CD4-positive, alpha-beta T cell treated with Interleukin-4 for 4 hours (primary cell): ENCODE measurements at regions not wholly inside any gene's neighbourhood (a gene's known extent, or its start where the extent isn't known, plus 50 kb on each side); places are given as distances from the start of the nearest gene placed in this dataset.

Experiments used
- DNase-seq: peaks from one replicate; pipeline ENCODE4 v3.0.0-alpha.2; 2020

DNA sequence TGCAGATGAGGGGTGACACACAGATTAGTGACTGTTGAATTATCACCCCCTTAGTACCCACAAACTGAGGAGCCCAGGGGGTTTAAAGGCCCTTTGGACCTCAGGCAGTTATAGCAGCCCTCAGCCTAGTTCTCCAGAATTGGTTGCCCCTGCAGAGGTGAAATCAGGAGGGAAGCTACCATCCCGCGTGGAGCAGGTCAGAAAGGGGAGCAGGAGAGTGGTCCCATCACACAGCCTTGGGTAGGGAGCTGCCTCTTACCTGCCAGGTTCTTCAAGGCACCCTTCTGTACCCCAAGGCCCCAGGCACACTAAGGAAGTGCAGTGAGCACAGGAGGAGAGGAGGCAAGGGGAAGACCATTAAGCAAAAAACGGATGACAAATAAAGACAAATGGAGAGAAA lies 121.2 kb upstream of the TNR start:
- no peak for DNase-seq

GRCh38 chr1:175864183-175864582 lies 120.8 kb upstream of the TNR start:
- DNase-seq: no peak

- DNase-seq: no peak
Observed at GRCh38 chr1:175863299-175864050, 120.1 kb upstream of the TNR start.

DNA sequence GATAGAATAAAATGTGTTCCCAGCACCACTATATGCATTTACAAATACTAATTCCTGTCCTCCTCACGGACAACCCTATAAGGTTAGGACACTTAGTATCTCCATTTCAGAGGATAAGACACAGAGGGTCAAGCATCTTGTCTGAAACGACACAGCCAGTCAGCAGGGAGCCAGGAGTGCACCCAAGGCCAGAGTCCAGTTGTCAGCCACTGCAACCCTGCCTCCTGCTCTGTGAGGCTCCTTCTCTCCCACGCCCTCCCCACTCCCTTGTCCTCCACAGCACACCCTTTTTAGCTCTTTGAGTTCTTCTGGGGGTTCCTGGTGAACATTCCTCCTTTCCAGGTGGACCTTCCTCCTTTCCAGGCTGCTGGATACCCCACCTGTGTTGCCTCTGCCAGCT lies 119.0 kb upstream of the TNR start:
- no peak for DNase-seq

DNA sequence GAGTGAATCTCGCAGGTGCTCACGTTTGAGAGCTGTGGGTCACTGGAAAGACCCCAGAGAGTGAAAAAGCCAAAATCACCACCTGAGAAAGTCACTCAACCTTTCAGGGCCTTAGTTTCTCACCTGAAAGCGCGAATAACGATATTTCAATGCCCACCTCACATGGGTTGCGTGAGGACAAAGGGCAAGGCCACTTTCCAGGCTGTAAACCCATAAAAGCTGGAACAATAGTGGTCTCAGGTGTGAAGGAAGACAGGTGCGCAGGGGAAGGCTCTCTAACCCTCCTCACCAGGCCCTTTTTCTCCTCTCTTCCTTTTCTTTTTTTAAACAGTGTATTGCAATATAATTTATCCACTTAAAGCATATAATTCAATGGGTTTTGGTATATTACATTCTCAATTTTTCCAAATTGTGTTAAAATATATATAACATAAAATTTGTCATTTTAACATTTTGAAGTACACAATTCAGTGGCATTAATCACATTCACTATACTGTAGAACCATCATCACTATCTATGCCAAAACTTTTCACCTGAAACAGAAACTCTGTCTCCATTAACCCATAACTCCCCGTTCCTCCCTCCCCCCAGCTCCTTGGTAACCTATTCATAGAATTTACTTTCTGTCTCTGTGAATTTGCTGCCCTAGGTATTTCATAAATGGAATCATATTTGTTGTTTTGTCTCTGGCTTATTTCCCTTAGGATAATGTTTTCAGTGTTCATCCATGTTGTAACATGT lies 118.4 kb upstream of the TNR start:
- DNase-seq: no peak

DNA sequence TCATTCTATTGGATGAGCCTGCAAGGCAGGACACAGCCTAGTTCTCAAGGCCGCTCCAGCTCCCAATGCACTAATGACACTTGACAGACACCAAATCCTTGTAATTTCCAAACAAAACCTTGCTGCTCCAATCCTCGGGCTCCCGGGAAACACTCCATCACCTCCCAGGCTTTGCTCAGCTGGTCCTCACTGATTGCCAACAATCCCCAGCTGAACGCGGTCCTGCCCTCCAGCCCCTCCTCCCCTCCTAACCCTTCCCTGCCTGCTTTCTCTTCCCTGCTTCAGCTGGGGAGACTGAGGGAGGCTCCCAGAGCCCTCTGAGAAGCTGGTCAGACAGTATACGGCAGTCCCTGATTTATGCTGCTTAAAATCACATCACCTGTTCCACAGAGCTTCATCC lies 114.4 kb upstream of the TNR start:
- no peak for DNase-seq

DNA sequence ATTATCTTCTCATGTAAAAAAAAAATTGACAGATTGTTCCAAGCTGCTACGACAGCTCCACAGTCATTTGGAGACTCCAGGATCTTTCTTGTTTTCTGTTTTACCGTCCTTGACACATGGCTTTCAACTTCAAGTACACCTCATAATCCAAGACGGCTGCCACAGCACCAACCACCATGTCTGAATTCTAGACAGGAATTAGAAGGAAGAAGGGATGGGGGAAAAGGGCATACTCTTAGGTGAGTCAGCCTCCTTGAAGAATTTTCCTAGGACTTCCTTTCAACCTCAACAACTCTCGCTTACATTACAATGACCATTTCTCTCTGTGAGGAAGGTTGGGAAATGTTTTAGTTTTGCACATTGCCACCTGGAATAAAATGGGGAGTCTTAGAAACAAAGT lies 110.3 kb upstream of the TNR start:
- no peak for DNase-seq

DNA sequence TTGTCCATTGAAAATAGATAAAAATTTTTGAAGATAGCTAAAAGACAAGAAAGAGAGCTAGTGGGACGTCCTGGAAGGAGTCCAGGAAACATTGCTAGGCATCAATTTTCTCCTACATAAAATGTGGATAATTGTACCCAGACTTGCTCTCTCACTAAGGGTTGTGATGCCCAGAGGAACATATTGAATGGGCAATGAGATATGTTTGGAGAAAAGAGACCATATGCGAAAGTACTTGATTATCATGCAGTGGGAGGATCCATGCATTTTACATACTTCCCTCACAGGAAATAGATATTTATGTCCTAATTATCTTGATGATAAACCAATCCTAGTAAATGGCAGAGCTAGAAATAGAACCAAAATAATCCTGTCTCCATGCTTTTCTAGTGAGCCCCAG lies 108.4 kb upstream of the TNR start:
- DNase-seq: no peak

- DNase-seq: no peak
Observed at GRCh38 chr1:175848329-175848728, 104.9 kb upstream of the TNR start.

- DNase-seq: no peak
Observed at GRCh38 chr1:175845985-175846384, 102.6 kb upstream of the TNR start.

- no peak for DNase-seq
Observed at GRCh38 chr1:175845338-175845737, 101.9 kb upstream of the TNR start.

DNA sequence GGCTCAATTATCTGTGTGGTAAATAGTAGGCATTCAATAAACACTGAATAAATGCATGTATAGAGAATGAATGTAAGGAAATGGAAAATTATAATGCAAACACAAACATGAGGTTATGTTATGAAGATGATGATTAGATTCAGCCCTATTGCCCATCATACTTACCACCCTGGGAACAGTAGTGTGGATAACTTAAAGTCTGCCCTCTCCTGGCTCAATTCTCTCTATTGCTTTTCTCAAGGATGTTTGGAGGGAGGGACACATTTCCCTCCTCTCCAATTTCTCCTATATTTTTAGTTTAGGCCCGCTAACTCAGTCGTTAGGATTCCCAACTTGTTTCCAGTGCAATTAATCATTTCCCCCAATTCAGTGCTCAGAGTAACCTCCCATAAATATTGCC lies 101.5 kb upstream of the TNR start:
- no peak for DNase-seq

- DNase-seq: no peak
Observed at GRCh38 chr1:175842550-175842949, 99.2 kb upstream of the TNR start.

DNA sequence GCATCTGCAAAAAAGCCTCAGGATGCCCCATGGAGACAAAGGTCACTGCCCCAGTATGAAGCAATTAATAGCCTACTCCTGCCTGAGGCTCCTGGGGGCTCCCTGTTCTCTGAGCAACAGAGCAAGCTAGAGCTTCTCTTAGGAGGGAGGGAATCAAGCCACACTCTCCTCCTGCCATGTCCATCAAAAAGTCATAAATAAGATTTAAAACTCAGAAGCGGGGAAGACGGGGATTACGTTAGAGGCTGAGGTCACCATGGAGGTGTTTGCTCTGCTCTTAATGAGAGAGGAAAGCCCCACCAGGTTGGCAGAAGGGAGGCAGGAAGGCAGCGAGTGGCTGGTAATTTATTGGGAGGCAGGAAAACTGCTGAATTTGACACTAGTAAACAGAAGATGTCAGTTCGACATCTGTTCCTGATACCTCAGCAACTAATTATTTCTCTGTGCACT lies 98.4 kb upstream of the TNR start:
- DNase-seq: no peak

- no peak for DNase-seq
Observed at GRCh38 chr1:175840787-175841186, 97.4 kb upstream of the TNR start.

- no peak for DNase-seq
Observed at GRCh38 chr1:175839779-175840669, 96.6 kb upstream of the TNR start.

DNA sequence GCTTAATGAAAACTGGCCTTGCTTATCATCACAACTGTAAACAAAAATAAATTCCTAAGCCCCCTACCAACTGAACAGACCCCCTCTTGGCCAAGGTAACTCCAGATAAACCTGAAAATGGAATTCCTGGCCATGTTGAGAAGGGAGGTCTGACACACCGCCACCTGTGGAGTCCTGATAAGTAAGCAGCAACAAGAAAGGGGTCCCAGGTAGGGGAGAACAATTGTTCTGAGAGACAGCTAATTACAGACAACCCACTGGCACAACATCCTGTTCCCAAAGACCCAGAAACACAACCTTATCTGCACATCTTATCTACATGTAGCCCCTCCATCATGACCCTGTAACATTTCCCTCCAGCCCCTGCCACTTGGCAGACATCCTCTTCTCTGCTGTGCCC lies 91.2 kb upstream of the TNR start:
- DNase-seq: no peak

GRCh38 chr1:175833951-175834350 lies 90.6 kb upstream of the TNR start:
- DNase-seq: no peak

- DNase-seq: no peak
Observed at GRCh38 chr1:175833502-175833901, 90.1 kb upstream of the TNR start.

GRCh38 chr1:175830500-175830899 lies 87.1 kb upstream of the TNR start:
- no peak for DNase-seq

DNA sequence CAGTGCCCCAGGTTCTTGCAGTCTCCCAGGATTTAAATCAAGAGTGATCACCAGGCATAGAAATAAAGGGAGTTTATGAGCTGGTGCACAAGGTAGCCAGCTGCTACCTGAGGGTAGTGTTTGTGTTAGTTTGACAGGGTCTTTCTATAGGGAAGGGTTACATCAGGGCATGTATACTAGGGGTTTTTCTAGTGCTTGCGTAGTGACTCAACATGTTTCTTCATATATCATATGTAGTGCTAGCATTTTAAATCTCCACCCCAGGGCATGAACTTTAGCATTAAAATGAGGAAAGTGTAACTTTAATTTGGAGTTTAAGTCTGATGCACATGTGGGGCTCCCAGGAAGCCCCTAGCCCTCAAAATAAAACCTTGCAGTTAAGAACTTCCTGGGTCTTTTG lies 86.5 kb upstream of the TNR start:
- no peak for DNase-seq

DNA sequence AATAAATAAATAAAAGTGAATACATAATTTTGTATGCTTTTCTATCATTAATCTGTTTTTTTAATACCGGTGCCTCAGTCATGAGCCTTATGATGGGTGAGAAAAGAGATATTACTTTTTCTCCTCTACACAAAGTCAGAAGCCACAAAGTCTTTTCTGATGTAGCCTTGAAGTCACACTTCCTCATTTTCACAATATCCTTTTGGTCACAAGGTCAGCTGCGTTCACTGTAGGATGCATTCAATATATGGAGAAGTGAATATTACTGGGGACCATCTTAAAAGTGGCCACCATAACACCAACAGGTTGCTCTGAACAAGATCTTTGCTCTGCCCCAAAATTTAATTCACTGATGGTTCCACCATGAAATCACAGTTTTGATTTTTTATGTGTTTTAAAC lies 83.3 kb upstream of the TNR start:
- DNase-seq: no peak

DNA sequence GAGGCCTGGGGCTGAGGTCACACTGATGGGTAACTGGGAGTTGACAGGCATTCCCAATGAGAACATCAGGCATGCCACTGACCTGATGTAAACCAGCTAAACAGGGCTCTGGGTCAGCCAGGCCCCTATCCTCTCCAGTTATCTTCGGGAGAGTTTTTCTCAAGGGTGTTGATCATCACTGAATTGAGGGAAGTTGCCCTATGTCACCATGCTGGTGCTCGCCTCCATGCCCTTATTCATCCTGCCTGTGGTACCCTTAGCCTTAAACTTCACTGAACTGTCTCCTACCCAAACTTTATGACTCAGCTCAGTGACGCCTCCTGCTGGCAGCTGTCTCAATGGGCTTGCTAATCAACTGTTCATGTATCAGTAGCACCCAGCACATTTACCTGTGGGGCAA lies 80.7 kb upstream of the TNR start:
- DNase-seq: no peak

DNA sequence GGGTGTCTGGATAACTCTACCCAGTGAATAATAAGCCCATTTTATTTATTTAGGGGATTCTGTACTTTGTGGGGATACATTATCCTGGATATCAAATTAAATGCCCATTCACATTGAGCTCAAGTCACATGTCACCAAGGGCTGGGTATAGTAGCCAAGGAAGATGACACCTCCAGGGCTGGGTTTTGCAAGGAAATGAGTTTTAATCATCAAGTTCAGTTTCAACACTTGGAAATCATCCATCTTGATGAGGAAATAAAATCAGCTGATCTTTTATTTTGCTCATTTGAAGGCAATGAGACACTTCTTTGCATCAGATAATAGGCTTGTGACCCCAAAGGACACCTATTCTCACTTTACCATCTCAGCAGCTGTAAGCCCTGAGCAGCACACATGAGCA lies 80.0 kb upstream of the TNR start:
- DNase-seq: no peak
